ENCODE measurements at regions not wholly inside any gene's neighbourhood (a gene's known extent, or its start where the extent isn't known, plus 50 kb on each side); places are given as distances from the start of the nearest gene placed in this dataset.
"Not testable (repeated sequence)": the region's sequence is repeated elsewhere in the genome, so short reads cannot be mapped to it uniquely, and the experiment has no call there.

- no peak for DNase-seq
These were observed 199.2 kb downstream of the TM9SF2 start for GRCh38 chr13:99700468-99700867.

GRCh38 chr13:99698816-99699099 is 197.5 kb downstream of the TM9SF2 start:
- no peak for DNase-seq

GRCh38 chr13:99698010-99698815 is 196.9 kb downstream of the TM9SF2 start:
- no peak for DNase-seq

GRCh38 chr13:99695857-99696256 is 194.6 kb downstream of the TM9SF2 start:
- DNase-seq: no peak

GRCh38 chr13:99693852-99694611 is 192.8 kb downstream of the TM9SF2 start:
- no peak for DNase-seq

- DNase-seq: no peak
These were observed 192.1 kb downstream of the TM9SF2 start for GRCh38 chr13:99693351-99693750.

- no peak for DNase-seq
These were observed 191.6 kb downstream of the TM9SF2 start for GRCh38 chr13:99692854-99693253.

- no peak for DNase-seq
These were observed 190.3 kb downstream of the TM9SF2 start for GRCh38 chr13:99691552-99691951.

- no peak for DNase-seq
These were observed 189.3 kb downstream of the TM9SF2 start for GRCh38 chr13:99690426-99691174.

GRCh38 chr13:99689955-99690354 is 188.7 kb downstream of the TM9SF2 start:
- DNase-seq: no peak

- no peak for DNase-seq
These were observed 187.5 kb downstream of the TM9SF2 start for GRCh38 chr13:99688776-99689175.

- peak in 1 of 3 donors; percentile 42 for DNase-seq
These were observed 186.6 kb downstream of the TM9SF2 start for GRCh38 chr13:99687723-99688397.

- no peak for DNase-seq
These were observed 185.7 kb downstream of the TM9SF2 start for GRCh38 chr13:99686944-99687411.

- peak; percentile 9 to 28 (median 16) for DNase-seq
These were observed 184.9 kb downstream of the TM9SF2 start for GRCh38 chr13:99686157-99686572.

GRCh38 chr13:99681695-99682094 is 180.4 kb downstream of the TM9SF2 start:
- no peak for DNase-seq

GRCh38 chr13:99677116-99677951 is 176.1 kb downstream of the TM9SF2 start:
- DNase-seq: peak; percentile 18 to 73 (median 37)

GRCh38 chr13:99671746-99672145 is 170.5 kb downstream of the TM9SF2 start:
- no peak for DNase-seq

- not testable (repeated sequence) for DNase-seq
These were observed 167.8 kb downstream of the TM9SF2 start for GRCh38 chr13:99669096-99669495.

- no peak for DNase-seq
These were observed 165.0 kb downstream of the TM9SF2 start for GRCh38 chr13:99666146-99666805.

GRCh38 chr13:99665711-99666110 is 164.4 kb downstream of the TM9SF2 start:
- no peak for DNase-seq
